NCI-H1048 (cell line): ENCODE measurements at regions not wholly inside any gene's neighbourhood (a gene's known extent, or its start where the extent isn't known, plus 50 kb on each side); places are given as distances from the start of the nearest gene placed in this dataset.
"Not testable (repeated sequence)": the region's sequence is repeated elsewhere in the genome, so short reads cannot be mapped to it uniquely, and the experiment has no call there.

ENCODE experiments used
- DNase-seq: peaks from one replicate; lab custom pipeline; 2025; lab: John Stamatoyannopoulos, UW

DNA sequence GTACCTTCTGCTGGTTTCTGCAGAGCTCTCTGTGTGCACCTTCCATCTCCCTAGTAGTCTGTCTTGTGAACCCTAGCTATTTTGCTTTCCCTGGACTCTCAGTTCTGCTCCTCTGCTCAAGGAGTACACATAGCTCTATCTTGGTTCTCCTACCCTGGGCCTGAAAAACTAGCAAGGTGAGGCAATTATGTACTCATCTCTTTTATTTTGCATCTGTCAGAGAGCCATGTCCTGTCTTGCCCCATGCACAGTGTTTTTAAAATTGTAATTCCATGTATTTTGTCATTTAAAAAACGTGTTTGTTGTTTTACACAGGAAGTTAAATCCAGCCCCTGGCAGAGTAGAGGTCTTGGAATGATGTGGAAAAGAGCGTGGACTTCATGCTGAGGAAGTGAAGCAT is 684.9 kb upstream of the CPEB2 start:
- no peak for DNase-seq

DNA sequence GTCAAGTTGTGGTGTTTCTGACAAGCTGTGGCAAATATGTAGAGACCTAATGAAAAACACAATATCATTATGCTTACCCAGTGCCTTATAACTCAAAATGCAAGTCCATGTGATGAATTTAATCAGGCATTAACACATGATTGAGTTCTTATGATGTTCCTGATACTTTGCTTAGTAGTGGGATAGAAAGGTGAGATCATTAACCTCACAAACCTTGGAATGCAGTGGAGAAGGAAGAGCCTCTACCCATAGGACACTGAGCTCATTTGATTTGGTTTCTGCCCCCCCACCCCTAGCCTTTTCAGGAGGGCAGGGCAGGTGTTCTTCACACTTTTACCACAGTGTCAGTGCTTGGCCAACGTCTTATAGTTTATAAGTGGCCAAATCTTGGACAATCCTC is 683.6 kb upstream of the CPEB2 start:
- DNase-seq = no peak

DNA sequence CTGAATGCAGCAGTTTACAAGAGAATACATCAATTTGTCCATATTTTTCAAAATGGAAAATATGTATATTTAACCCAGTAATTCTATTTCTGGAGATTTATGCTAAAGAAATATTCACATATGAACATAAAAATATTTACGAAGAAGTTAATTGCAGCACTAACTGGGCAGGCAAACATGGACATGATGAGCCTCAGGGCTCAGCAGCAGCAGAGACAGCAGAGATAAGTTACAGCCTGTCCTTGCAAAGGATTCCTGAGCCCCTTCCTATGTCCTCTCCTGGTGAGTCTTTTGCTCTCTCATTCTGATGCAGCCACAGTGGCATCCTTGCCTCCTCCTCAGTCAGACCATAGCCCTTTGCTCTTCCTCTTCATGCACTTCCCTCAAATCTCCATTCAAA is 680.6 kb upstream of the CPEB2 start:
- DNase-seq = no peak

DNA sequence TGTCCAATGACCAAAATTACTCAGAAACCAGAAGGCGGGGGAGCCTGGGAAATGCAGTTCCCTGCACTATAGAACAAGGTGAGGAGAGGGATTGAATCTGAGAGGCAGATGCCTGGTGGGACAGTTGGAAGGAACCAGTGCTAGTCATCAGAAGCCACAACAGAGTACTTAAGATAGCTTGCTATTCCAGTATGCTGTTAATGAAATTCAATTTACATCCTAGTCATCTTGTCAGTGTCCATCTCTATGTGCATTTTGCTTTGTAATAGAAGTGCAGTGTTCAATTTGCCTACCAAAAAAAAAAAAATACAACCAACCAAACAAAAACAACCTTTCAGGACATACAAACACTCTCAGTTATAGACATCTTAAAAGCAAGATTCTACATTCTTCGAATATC is 679.1 kb upstream of the CPEB2 start:
- DNase-seq = no peak

DNA sequence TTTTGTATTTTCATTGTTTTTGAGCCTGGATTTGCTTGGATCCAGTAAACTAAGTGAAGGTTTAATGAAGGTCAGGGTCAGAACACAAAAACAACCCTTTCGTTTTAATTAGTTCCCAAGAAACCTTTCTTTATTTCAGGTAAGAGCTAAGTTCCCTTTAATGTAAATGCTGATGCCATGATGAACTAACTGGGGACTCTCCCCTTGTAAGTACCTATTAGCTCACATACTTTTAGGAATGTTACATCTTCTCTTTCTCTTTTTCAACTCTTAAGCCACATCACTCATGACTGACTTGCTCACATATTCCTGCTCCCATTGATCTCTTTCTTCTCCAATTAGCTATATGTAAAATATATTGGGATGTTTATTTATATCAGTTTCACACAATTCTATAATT is 673.1 kb upstream of the CPEB2 start:
- no peak for DNase-seq

DNA sequence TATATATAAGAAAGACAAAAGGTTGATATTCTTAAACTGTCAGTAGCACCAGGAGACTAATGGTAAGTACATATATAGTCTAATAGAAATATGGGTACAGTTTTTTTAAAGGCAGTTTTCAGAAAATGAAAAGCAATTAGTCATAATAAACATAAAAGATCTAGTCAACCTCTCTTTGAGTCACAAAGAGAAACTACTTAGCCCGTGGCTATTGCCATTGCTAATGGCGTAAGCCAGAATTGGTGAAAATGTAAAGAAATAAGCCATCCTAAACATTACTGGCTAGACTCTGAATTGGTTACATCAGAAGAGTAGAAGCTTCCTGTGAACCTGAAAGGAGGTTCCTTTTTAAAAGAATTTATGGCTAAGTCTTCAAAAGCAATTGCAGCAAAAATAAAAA is 668.7 kb upstream of the CPEB2 start:
- DNase-seq = no peak

DNA sequence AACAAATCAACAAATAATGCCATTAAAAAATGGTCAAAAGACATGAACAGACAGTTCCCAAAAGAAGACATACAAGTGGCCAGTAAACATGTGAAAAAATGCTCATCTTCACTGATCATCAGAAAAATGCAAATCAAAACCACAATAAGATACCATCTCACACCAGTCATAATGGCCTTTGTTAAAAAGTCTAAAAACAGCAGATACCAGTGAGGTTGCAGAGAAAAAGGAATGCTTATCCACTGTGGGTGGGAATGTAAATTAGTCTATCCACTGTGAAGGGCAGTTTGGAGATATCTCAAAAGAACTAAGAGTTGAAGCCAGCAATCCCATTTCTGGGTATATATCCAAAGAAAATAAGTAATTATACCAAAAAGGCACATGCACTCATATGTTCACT is 668.1 kb upstream of the CPEB2 start:
- DNase-seq = no peak

DNA sequence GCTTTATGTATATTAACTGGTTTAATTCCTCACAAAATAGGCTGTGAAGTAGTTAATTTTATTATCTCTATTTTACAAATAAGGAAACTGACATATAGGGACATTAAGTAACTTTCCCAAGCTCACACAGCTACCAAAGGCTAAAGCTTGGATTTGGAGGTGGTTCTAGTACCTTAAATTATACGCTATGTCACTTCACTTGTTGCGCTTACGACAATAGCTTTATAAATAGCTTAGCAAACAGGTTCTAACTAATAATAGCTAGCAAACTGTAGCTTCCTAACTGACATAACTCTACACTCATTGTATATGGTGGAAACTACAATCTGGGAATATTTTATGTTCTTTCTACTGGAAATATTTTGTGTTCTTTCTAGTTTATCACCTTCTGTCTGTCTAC is 666.4 kb upstream of the CPEB2 start:
- DNase-seq = no peak

DNA sequence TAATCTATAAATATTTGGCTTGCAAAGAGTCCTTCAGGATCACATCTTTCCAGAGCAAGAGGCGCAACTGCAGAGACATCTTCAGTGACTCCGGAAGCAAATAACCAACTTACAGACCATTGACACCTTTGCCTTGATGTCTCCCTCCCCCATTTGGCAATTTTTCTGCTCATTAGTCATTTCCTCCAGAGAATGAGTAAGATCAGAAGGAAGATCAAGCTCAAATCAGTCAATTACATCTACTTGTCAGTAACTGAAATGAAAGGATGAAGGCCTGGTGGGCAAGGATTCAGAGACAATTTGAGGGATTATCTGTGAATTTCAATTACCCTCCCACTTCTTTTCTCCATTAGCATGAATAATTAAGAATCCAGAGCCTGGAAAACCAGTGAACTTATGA is 665.6 kb upstream of the CPEB2 start:
- no peak for DNase-seq

DNA sequence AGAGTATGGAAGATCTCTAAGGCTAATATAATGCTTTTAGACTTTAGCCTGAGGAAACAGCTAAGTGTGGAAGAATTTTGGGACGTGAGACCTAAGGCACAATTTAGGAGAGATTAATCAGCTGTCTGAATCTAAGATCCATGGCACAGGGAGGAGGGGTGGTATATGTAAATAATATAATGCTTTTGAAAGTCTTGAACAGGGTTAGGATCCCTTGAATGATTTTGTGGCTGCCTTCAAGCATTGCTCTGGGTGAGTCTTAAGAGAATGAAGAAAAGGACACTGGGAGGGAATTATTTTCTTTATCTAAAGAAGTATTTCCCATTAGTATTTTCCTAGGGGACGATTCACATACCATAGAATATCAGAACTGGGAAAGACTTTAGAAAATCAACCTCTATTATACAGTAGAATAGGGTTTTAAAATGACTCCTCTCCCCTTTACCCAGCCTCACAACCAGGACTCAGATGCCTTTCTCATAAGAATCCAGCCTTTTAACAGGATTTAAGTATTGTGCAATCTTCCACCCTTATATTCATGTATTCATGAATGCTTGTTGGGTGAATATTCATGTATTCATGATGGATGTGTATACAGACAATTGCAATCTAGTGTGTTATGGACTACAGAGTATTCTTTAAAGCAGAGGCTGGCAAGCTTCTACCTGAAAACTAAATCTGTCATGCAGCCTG is 664.2 kb upstream of the CPEB2 start:
- no peak for DNase-seq

DNA sequence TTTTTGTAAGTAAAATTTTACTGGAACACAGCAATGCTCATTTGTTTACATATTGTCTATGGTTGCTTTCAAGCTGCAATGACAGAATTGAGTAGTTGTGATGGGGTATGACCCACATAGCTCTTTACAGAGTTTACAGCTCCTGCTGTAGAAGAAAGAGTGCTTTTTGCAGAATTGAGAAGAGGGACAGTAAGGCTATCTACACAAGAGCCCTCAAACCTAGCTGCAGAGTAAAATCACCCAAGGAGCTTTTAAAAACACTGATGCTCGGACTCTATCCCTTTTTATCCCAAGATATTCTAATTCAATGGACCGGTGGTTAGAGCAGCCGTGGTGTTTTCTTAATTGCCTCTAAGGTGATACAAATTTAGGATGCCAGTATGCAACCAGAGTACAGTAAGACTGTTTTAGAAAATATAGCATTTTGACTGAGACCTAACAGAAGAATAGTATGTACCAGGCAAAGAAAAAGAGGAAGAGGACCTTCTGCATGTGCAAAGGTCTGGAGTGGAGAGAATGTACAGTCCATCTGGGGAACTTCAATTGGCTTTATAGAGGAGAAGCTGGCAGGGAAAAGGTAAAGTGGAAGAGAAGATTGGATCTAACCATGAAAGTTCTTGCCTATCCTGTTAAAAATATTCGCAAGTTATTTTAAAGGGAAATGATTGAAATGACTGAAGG is 663.6 kb upstream of the CPEB2 start:
- DNase-seq = no peak

DNA sequence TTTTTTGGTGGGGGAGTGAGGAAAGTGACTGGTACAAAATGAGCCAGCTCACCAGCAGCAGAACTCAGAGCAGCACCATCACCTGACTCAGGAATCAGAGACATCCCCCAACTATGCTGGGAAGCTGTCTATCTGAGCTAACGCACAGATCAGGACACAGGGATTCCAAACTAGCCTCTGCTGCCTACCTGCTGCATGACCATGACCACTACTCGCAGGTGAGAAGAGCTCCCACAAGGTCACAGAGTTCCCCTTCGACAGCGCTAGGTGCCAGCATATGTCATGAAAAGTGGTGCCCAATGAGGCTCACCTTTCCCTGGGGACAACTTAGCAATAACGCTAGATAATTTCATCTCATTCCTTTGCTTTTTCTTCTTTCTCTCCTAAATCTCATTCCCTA is 662.6 kb upstream of the CPEB2 start:
- DNase-seq = no peak

DNA sequence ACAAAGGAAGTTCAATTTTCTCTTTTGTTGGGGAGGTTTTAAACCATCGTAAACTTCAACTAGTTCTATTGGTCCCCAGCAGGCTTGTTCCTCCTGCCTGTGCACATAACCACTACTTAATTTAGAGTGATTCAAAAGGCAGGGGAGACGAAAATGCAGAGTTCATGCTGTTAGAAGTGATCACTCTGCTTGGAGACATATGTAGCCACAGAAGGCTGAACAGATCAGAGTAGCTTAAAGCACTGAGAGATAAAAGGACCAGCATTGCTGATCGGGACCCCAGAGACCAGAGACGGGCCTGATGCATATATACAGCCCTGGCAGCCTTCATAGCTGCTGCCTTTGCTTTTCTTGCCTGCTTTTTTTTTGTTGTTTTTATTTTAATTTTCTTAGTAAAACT is 662.0 kb upstream of the CPEB2 start:
- DNase-seq = no peak

DNA sequence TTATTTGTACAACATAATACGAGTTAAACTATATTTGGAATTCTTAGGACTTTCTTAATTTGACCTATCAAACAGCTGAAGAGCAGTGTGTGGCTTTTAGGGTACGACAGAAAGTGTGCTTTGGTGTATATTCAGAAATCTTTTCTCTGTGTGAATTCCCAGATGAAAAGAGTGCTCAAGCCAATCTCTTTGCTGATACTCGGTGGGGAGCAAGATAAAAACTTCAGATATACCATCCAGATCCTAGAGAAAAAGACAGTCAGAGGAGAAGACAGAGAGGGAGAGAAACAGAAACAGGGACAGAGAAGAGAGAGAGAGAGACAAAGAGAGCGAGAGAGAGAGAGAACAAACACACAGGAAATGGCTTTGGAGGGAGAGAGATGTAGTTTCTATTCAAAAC is 658.3 kb upstream of the CPEB2 start:
- DNase-seq = no peak

DNA sequence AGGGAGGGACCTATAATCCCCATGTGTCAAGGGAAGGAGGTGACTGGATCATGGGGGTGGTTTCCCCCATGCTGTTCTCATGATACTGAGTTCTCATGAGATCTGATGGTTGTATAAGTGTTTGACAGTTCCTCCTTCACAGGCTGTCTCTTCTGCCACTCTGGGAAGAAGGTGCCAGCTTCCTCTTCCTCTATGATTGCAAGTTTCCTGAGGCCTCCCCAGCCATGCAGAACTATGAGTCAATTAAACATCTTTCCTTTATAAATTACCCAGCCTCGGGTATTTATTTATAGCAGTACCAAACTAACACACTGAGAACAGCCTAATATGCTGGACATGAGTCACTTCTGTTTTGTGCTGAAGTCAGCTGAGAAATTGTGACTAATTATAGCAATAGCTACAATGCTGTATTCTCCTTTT is 656.9 kb upstream of the CPEB2 start:
- no peak for DNase-seq

DNA sequence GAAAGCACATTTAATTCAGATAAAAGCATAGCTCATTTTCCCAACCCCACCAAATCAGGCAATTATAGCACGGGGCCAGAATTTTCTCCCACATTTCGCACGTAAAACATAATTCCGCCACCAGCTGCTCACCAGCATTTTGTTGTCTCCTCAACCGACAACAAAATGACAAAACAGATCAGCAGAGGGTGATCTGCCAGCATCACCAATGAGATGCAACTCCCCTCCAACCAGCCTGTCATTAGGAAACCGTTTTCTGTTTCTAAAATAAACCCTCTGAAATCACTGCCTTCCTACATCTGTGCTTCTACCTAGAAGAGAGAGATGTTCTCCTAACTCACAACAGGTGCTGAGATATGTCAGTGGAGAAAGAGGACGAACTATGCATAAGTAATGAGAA is 654.8 kb upstream of the CPEB2 start:
- DNase-seq = no peak

DNA sequence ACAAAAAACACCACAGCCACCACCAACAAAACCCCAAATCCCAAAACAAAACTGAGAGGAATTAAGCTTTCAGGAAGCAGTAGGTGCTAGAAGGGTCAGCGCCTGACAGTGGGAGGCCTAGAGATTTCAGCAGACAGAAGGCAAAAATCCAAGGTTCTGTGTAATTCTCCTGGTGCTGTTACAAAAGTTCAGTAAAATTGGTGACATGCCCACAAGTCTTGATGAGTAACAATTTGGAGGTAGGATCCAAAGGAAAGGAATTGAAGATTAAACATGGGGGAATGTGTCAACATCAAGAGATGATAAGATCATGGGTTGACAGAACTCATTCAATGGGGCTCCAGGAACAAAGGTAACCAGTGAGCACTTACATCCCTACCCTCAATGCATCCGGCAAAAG is 653.8 kb upstream of the CPEB2 start:
- no peak for DNase-seq

DNA sequence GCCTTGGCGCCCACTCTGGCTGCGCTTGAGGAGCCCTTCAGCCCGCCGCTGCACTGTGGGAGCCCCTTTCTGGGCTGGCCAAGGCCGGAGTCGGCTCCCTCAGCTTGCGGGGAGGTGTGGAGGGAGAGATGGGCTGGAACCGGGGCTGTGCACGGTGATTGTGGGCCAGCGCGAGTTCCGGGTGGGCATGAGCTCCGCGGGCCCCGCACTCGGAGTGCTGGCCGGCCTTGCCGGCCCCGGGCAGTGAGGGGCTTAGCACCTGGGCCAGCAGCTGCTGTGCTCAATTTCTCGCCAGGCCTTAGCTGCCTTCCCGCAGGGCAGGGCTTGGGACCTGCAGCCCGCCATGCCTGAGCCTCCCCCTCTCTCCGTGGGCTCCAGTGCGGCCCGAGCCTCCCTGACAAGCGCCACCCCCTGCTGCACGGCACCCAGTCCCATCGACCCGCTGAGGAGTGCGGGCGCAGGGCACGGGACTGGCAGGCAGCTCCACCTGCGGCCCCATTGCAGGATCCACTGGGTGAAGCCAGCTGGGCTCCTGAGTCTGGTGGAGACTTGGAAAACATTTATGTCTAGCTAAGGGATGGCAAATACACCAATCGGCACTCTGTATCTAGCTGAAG is 643.6 kb upstream of the CPEB2 start:
- DNase-seq = not testable (repeated sequence)

DNA sequence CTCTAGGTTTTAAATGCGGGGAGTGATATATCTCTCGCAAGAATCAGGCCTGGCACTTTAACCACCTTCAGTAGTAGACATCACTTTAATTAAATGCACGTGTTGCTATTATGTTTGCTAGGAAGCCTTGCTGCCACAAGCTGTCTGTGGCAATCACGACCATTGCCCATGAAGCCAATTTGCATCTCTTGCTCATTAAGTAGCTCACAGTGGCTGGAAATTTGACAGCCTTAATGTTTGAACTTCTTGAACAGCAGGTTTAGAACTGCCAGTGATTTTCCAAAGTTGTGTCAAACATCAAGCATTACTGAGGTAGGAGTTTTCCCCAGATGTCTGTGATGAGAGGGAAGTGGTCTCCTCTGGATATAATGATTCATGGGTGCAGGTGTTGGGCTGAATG is 642.3 kb upstream of the CPEB2 start:
- DNase-seq = no peak

DNA sequence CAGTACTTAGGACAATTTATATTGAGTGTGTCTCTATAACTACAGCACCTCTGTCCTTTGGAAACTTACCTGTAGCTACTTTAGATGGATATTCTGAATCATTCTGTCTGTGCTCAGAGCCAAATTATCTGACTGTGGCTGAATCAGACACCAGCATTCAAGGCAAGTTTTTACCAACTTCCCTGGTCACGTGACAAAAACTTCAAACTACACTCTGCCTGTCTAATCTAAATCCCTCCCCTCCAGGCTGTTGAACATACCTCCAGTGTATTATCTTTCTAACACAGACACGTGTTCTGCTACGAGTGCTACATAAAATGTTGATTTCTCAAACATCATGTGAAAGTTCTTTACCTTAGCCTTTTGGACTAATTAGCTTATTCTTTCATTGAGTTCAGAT is 641.2 kb upstream of the CPEB2 start:
- no peak for DNase-seq

DNA sequence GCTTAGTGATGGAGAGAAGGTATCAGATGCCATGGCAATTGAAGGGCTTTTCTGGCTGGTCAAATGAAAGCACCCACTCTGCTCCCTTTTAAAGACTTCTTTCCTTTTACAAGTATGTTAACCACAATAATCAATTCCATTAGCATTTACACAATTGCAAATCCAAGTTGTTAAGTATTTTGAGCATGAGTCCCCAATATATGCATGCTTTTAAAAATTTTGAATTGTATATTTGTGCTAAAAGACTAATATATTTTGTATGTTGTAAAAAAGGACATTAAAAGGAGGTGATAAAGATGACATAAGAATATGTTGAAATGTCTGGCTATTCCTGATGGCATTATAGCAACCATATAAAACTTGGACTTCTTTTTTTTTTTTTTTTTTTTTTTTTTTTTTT is 639.9 kb upstream of the CPEB2 start:
- no peak for DNase-seq

DNA sequence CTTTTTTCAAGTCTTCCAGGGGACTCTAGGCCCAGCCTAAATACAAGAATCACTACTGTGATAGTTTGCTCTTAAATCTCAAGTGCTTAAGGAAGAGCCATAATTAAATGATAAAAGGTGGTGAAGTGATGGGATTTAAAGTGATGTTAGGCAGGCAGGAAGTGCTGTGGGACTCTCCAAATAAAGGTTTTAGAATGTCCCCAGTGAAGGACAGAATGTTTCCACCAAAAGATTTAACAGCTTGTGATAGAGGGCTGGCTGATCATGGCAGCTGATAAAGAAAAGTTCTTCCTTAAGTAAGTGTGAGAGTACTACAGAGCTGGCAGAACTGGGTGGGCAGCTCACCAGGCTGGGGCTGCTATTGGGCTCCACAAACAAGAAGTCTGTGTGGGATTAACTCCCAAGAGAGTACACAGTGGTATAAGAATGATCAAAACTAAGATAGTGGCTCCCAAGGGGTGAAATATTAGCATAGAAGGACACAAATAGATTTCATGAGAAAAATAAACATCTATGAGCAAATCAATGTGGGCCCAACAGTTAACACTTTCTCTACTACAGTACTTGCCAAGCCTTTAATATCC is 637.2 kb upstream of the CPEB2 start:
- DNase-seq = no peak

DNA sequence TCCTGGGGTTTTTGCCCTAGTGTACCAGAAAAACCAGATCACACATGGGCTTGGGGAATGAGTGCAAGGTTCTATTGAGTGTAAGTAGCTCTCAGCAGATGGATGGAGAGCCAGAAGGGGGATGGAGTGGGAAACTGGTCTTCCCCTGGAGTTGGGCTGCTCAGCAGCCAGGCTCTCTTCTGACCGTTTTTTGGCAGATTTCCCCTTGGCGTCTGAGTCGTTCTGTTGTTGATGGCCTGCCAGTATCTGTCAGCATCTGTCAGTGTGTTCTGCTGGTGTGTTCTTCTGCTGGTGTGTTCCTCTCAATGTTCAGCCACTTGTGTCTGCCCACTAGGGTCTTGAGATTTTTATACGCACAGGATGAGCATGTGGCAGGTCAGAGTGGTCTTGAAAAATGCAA is 633.9 kb upstream of the CPEB2 start:
- no peak for DNase-seq
